ENCODE measurements at regions not wholly inside any gene's neighbourhood (a gene's known extent, or its start where the extent isn't known, plus 50 kb on each side); places are given as distances from the start of the nearest gene placed in this dataset.

- no peak for TF ChIP-seq RAD21 (IDR thresholded peaks at IDR 0.05)
Measured at GRCh38 chr5:82820188-82820587, 257.0 kb downstream of the TMEM167A start (continued).

- WGBS: 88% methylated on average over 7 of the region's 7 CpGs
- DNase-seq (ENCODE audit: low spot score): no peak
- Histone ChIP-seq H3K9ac (ENCODE audit: low read depth in 1 of 2, low read length in 2 of 2) (no peak overlapping the region), H3K4me3 (ENCODE audit: low read depth in 1 of 3, low read length in 3 of 3) (no peak overlapping the region), H3K27me3 (ENCODE audit: control insufficient read depth in 4 of 4, insufficient read depth in 4 of 4, low read length in 3 of 4) (no peaks in the 10 kb centered on the region), H3K9me3 (ENCODE audit: control insufficient read depth in 4 of 4, low read length in 3 of 4) (no peaks in the 10 kb centered on the region), H3K4me1 (ENCODE audit: control insufficient read depth in 4 of 4, insufficient read depth in 4 of 4, low read length in 3 of 4) (no peaks in the 10 kb centered on the region), H3K27ac (ENCODE audit: low read depth in 1 of 2, low read length in 2 of 2) (no peak overlapping the region), H3K36me3 (ENCODE audit: control insufficient read depth in 4 of 4, insufficient read depth in 3 of 4, low read depth in 1 of 4, low read length in 3 of 4) (no peaks in the 10 kb centered on the region)
- TF ChIP-seq NR2F2 (IDR thresholded peaks at IDR 0.05) (no peak), ZBTB33 (IDR thresholded peaks at IDR 0.05) (no peak), EGR1 (IDR thresholded peaks at IDR 0.05; ENCODE audit: low read depth in 2 of 2) (no peak), ATF3 (IDR thresholded peaks at IDR 0.05) (no peak), RAD21 (IDR thresholded peaks at IDR 0.05) (no peak), SP1 (IDR thresholded peaks at IDR 0.05) (no peak), FOXA2 (IDR thresholded peaks at IDR 0.05) (no peak), FOXA1 (IDR thresholded peaks at IDR 0.05) (no peak), HNF4A (conservative IDR thresholded peaks at IDR 0.05) (no peak), JUND (IDR thresholded peaks at IDR 0.05) (no peak), TAF1 (conservative IDR thresholded peaks at IDR 0.05) (no peak), MAX (IDR thresholded peaks at IDR 0.05) (no peak), GABPA (IDR thresholded peaks at IDR 0.05 in 1 of 2, conservative IDR thresholded peaks at IDR 0.05 in 1 of 2) (no peak), HNF4G (IDR thresholded peaks at IDR 0.05) (no peak), RXRA (IDR thresholded peaks at IDR 0.05) (no peak), CTCF (IDR thresholded peaks at IDR 0.05; ENCODE audit: low read depth, low read length, missing input control) (no peak)
Measured at GRCh38 chr5:82817897-82818676, 259.1 kb downstream of the TMEM167A start.

- 94% methylated on average over 5 of the region's 5 CpGs for WGBS
- TF ChIP-seq HNF4A (conservative IDR thresholded peaks at IDR 0.05) (no peak), SP1 (IDR thresholded peaks at IDR 0.05) (no peak), GABPA (IDR thresholded peaks at IDR 0.05 in 1 of 2, conservative IDR thresholded peaks at IDR 0.05 in 1 of 2) (no peak), ZBTB33 (IDR thresholded peaks at IDR 0.05) (no peak), REST (IDR thresholded peaks at IDR 0.05) (no peak), RXRA (IDR thresholded peaks at IDR 0.05) (no peak), FOXA1 (IDR thresholded peaks at IDR 0.05) (no peak), CTCF (IDR thresholded peaks at IDR 0.05; ENCODE audit: low read depth, low read length, missing input control) (no peak), TAF1 (conservative IDR thresholded peaks at IDR 0.05) (no peak), FOXA2 (IDR thresholded peaks at IDR 0.05) (no peak)
Measured at GRCh38 chr5:82816926-82817325, 260.3 kb downstream of the TMEM167A start.

More at GRCh38 chr5:82816926-82817325, 260.3 kb downstream of the TMEM167A start:
- no peak overlapping the region for H3K27ac ChIP-seq (ENCODE audit: low read depth in 1 of 2, low read length in 2 of 2)
- no peak overlapping the region for H3K9ac ChIP-seq (ENCODE audit: low read depth in 1 of 2, low read length in 2 of 2)
- no peaks in the 10 kb centered on the region for H3K27me3 ChIP-seq (ENCODE audit: control insufficient read depth in 4 of 4, insufficient read depth in 4 of 4, low read length in 3 of 4)
- no peaks in the 10 kb centered on the region for H3K36me3 ChIP-seq (ENCODE audit: control insufficient read depth in 4 of 4, insufficient read depth in 3 of 4, low read depth in 1 of 4, low read length in 3 of 4)
- H3K4me3 ChIP-seq (ENCODE audit: low read depth in 1 of 3, low read length in 3 of 3): no peak overlapping the region
- no peak for DNase-seq (ENCODE audit: low spot score)
- H3K4me1 ChIP-seq (ENCODE audit: control insufficient read depth in 4 of 4, insufficient read depth in 4 of 4, low read length in 3 of 4): no peaks in the 10 kb centered on the region
- no peaks in the 10 kb centered on the region for H3K9me3 ChIP-seq (ENCODE audit: control insufficient read depth in 4 of 4, low read length in 3 of 4)
